ENCODE measurements at regions not wholly inside any gene's neighbourhood (a gene's known extent, or its start where the extent isn't known, plus 50 kb on each side); places are given as distances from the start of the nearest gene placed in this dataset.
A peak's percentile ranks its signal among the peaks of the same experiment; 100 is the strongest.
"Not testable (repeated sequence)": the region's sequence is repeated elsewhere in the genome, so short reads cannot be mapped to it uniquely, and the experiment has no call there.

DNA sequence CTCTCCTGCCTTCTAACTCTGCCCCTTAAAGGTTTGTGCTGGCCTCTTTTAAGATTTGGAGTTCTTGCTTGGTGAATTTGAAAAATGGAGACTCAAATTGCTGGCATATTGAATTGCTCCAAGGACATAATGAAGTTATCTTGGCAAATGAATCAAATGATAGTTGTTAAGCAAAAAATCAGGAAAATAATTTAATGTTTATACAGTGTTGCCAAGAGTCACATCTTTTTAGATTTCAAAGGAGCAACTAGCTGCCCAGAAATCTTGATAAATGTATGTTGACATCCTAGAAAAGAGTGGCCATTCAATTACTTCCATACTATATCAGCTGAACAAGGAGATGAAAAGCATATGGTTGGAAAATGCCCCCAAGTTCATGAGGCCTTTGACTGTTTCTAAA is 610.0 kb upstream of the LCORL start:
- DNase-seq (ENCODE audit: low read depth, low spot score), result no peak
- in situ Hi-C loops (cut with HindIII; ENCODE audit: low pct_unique_long_range_greater_than_20kb, low sequenced_read_pairs), result no loop called here

DNA sequence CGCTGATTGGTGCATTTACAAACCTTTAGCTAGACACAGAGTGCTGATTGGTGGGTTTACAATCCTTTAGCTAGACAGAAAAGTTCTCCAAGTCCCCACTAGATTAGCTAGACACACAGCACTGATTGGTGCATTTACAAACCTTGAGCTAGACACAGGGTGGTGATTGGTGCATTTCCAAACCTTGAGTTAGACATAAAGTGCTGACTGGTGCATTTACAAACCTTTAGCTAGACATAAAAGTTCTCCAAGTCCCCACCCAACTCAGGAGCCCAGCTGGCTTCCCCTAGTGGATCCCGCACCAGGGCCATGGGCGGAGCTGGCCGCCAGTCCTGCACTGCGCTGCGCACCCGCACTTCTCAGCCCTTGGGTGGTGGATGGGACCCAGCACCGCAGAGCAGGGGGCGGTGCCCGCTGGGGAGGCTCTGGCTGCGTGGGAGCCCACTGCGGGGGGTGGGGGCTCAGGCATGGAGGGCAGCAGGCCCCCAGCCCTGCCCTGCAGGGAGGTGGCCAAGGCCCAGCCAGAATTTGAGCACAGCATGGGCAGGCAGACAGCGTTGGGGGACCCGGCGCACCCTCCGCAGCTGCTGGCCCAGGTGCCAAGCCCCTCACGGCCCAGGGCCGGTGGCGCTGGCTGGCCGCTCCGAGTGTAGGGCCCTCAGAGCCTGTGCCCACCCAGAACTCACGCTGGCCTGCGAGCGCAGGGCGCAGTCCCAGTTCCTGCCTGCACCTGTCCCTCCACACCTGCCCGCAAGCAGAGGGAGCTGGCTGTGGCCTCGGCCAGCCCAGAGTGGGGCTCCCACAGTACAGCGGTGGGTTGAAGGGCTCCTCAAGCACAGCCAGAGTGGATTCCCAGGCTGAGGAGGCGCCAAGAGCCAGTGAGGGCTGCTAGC is 608.9 kb upstream of the LCORL start:
- DNase-seq (ENCODE audit: low read depth, low spot score), result no peak
- in situ Hi-C loops (cut with HindIII; ENCODE audit: low pct_unique_long_range_greater_than_20kb, low sequenced_read_pairs), result no loop called here

DNA sequence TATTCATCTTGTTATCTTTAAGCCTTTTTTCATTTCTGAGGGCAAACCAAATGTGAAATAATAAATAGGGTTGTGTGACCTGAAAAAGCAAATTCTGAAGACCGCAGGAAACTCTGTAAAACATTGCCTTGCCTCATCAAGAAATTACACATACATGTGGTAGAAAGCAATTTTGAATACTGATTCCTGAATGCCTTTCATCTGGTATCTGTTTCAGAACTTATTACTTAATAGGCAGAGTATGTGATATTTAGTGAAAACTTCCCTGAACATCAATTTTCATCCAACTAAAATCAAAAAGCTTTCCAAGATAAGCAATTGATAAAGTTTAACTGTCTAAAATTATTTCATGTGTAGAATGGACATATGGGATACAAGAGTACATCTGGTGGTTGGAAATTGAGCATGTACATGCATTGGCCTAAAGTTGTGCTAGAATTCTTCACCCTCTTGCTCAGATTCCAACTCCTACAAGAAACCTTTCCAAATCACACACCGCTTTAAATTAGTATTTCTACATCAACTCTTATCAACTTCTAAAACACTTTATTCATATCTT is 606.0 kb upstream of the LCORL start:
- no peak for DNase-seq (ENCODE audit: low read depth, low spot score)
- in situ Hi-C loops (cut with HindIII; ENCODE audit: low pct_unique_long_range_greater_than_20kb, low sequenced_read_pairs), result no loop called here

DNA sequence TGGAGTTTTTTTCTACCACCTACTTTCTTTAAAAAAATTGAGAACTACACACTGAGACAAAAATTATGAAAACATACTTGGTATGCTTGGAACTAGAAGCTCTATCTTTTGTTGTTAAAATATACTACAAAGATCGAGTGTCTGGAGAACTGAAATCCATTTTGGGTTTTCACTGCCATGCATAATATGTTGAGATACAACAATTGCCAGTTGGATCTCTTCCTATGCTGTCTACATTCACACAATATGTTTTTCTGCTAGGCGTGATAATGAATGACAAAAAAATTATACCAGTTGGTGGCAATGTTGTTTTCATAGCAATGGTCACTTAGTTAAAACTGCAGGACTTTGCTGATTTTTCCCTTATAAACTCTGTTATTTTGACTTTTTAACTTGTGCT is 605.4 kb upstream of the LCORL start:
- in situ Hi-C loops (cut with HindIII; ENCODE audit: low pct_unique_long_range_greater_than_20kb, low sequenced_read_pairs), result no loop called here
- no peak for DNase-seq (ENCODE audit: low read depth, low spot score)

DNA sequence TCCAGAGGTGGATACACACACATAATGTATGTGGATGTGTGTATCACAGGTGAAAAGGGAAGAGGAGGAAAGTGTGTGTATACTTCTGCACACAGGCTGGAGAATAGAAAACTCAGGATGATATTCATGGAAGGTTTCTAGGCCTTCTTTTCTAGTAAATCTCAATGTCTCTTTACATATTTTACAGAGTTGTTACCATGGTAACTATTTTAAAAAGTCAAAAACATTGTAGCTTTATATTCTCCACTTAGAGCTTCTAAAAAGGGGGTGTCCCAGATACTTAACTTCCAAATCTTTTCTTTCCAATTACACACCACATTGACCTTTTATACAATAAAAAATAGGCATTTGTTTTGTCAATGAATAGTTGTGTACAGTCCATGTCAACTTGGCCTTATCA is 604.8 kb upstream of the LCORL start:
- in situ Hi-C loops (cut with HindIII; ENCODE audit: low pct_unique_long_range_greater_than_20kb, low sequenced_read_pairs), result no loop called here
- DNase-seq (ENCODE audit: low read depth, low spot score), result no peak

DNA sequence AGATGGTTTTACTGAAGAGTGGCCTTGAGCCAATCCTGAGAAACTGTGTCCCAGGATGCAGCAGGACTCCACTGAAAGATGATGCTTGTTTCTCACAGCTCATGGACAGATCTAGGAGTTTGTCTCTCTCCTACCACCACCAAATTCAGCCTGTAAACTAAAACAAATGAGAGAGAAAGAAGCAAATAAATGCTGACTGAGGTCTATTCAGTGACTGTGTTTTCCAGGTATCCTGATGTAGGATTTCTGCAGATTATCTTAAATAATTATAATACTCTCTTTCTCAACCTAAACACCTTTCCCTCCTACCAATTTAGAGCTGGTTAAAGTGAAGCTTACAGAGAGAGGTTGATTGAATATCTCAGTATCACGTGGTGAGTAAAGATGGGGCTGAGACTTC is 599.6 kb upstream of the LCORL start:
- DNase-seq (ENCODE audit: low read depth, low spot score), result no peak
- in situ Hi-C loops (cut with HindIII; ENCODE audit: low pct_unique_long_range_greater_than_20kb, low sequenced_read_pairs), result no loop called here

DNA sequence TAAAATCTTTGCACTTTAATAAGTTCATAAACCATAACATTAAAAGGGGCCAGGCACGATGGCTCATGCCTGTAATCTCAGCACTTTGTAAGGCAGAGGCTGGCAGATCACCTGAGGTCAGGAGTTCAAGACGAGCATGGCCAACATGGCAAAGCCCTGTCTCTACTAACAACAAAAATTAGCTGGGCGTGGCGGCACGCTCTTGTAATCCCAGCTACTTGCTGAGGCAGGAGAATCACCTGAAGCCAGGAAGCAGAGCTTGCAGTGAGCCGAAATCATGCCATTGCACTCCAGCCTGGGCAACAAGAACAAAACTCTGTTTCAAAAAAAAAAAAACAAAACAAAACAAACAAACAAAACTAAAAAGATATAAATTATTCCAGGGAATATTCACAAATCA is 595.2 kb upstream of the LCORL start:
- in situ Hi-C loops (cut with HindIII; ENCODE audit: low pct_unique_long_range_greater_than_20kb, low sequenced_read_pairs), result no loop called here
- no peak for DNase-seq (ENCODE audit: low read depth, low spot score)

DNA sequence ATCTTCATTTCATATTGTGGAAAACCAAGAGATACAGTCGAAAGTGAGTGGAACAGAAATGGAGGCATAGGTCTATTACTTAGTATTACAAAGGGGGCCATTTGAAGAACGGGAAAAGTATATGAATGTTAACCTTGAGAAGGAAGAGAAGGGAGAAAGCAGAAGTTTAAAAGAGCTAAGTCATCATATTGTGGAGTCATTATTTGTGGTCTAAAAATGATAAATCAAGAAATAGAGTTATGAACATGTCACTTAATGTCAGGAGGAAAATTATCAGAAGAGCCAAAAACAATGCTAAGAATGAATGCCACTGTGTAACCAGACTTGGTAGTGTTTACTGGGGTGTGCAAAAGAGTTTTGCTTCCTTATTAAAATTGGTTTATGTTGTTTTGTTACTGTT is 589.5 kb upstream of the LCORL start:
- DNase-seq (ENCODE audit: low read depth, low spot score), result no peak
- in situ Hi-C loops (cut with HindIII; ENCODE audit: low pct_unique_long_range_greater_than_20kb, low sequenced_read_pairs), result no loop called here

DNA sequence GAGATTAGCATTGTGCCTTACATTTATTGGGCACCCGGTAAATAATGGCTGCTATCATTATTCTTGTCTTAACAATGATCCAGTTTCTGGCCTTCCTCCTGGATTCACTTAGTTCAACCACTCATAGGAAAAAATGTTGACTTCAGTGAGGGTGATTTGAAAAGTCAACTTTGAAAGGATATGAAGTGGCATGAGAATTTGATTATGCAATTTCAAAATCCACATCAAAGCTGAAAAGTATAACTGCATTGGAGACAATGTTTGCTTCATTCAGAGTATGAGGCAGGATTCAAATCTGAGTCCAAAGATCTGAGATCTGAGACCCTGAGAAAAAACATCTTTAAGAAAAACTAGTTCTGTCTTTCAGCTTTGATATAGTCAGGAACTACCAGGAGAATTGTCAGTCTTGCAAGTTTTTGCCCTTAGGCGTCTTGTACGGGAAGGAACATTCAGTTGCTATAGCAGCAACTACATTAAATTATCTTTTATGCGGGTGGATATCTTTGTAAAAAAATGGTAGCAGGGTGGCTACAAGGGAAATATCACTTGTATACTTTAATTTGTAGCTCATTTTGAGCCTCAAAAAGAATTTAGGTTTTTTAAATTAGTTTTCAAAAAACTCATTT is 587.5 kb upstream of the LCORL start:
- in situ Hi-C loops (cut with HindIII; ENCODE audit: low pct_unique_long_range_greater_than_20kb, low sequenced_read_pairs), result no loop called here

DNA sequence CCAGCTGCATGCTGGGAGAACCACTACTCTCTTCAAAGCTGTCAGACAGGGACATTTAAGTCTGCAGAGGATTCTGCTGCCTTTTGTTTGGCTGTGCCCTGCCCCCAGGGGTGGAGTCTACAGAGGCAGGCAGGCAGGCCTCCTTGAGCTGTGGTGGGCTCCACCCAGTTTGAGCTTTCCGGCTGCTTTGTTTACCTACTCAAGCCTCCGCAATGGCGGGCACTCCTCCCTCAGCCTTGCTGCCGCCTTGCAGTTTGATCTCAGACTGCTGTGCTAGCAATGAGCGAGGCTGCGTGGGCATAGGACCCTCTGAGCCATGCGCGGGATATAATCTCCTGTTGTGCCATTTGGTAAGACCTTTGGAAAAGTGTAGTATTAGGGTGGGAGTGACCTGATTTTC is 581.1 kb upstream of the LCORL start:
- DNase-seq (ENCODE audit: low read depth, low spot score); in situ Hi-C loops (cut with HindIII; ENCODE audit: low pct_unique_long_range_greater_than_20kb, low sequenced_read_pairs): not testable (repeated sequence)

More for the DNA sequence above, 587.5 kb upstream of the LCORL start:
- no peak for DNase-seq (ENCODE audit: low read depth, low spot score)

DNA sequence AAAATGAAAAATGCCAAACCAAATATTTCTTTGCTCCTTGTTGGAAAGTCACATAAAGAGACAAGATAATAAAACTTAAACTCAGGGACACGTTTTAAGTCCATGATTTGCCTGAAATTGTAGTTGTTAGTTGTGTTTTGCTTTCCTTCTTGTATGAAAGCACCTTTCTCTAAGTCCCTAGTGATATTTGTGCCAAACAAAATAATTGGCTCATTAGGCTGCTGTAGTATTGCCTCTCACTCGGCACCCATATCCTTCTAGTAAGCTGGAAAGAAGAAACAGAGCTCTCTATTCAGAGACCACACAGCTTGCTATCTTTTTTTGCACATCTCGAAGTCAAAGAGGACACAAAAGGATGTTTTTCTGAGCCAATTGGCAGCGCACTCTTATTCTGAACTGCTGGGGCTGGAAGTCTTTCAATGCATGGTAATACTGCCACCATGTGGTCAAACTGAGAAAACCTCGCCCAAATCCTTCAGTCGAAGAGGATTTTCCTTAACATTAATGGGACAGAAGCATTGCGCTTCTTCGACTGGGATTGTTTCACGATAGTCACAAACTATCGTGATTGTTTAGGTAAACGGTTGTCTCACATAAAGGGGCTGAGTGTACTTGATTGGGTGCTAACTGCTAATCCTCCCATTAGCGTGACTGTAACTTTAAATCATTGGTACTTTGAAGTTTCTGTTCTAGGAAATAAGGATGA is 571.9 kb upstream of the LCORL start:
- DNase-seq (ENCODE audit: low read depth, low spot score), result peak; percentile 78
- in situ Hi-C loops (cut with HindIII; ENCODE audit: low pct_unique_long_range_greater_than_20kb, low sequenced_read_pairs), result no loop called here

DNA sequence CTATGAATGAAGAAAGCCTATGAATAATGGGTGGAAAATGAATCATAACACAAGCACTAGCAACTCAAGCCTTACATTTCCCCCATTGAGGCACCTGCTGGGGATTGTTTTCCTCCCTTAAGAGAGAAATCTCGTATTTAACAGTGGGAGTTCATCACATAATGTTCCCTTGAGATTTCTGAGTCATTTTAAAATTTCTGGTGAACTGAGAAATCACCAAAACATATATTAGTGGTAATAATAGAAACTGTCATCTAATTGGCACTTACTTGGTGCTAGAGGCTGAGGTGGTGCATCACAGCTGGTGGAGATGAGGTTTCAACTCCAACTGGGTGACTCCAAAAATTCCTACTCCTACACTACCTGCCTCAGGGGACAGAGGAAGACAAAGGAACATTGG is 561.3 kb upstream of the LCORL start:
- no peak for DNase-seq (ENCODE audit: low read depth, low spot score)
- in situ Hi-C loops (cut with HindIII; ENCODE audit: low pct_unique_long_range_greater_than_20kb, low sequenced_read_pairs), result no loop called here

DNA sequence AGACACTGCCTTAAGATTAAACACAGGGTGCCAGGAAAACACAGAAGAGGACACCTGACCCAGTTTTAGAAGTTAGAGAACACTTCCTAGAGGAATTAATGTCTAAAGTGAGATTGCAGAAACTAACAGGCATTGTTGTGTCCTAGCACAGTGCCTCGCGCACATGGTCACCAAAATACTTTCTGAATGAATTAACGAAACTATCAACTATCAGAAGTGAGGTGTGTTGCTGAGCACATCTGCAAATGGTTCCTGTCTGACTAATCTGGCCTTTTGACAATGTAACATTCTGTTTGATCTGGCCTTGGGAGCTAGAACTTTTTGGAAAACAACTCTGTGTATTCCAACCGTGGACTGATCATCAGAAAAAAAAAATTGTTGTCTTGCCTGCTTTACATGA is 556.8 kb upstream of the LCORL start:
- in situ Hi-C loops (cut with HindIII; ENCODE audit: low pct_unique_long_range_greater_than_20kb, low sequenced_read_pairs), result no loop called here
- no peak for DNase-seq (ENCODE audit: low read depth, low spot score)

DNA sequence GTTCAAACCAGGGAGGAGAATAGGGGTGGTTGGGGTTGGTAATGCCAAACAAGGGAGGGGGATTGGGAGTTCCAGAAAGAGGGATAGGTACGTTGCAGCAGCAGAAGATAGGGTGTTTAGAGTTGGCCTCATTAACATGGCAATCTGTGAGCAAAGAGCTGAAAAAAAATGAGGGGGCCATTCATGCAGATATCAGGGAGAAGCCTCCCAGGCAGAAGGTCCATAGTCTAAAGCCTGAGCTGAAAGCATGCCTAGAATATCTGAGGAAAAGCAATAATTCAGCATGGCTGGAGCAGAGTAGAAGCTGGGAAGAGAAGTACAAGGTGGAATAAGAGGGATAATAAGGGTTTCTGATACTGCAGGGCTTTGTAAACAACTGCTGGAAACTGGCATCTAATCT is 550.9 kb upstream of the LCORL start:
- no peak for DNase-seq (ENCODE audit: low read depth, low spot score)
- in situ Hi-C loops (cut with HindIII; ENCODE audit: low pct_unique_long_range_greater_than_20kb, low sequenced_read_pairs), result no loop called here

DNA sequence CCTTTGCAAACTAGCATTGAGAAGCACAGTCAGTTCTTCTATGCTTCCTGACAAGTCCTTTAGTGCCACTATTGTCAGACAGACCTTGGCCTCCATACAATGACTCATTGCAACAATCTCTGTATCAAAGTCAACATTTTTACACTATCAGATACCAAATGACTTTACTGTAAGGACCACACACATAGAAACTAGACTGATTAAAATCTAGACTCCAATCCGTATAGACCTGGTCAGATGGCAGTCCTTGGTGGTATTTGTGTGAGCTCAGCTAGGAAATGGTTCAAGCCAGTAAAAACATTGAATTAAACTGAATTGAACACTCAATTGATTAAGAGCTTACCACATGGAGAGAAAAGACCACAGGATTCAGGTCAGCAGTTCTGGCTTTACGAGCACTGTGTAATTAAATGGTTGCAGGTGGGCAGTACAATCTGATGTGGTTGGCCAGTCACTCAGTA is 549.8 kb upstream of the LCORL start:
- no peak for DNase-seq (ENCODE audit: low read depth, low spot score)
- in situ Hi-C loops (cut with HindIII; ENCODE audit: low pct_unique_long_range_greater_than_20kb, low sequenced_read_pairs), result no loop called here

DNA sequence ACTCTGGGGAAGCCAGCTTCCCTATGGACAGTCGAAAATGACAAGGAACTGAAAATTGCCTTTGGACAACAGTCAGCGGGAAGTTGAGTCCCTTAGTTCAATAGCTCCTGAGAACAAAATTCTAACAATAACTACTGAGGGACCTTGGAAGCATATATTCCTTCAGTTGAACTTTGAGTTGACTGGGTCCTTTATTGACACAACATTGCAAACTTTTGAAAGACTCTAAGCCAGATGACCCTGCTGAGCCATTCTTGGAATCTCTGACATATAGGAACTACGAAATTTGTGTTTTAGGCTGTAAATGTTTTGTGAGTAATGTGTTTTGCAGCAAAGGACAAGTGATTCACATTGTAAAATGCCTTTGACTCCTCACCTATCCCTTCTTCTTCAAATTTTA is 548.8 kb upstream of the LCORL start:
- in situ Hi-C loops (cut with HindIII; ENCODE audit: low pct_unique_long_range_greater_than_20kb, low sequenced_read_pairs), result no loop called here

DNA sequence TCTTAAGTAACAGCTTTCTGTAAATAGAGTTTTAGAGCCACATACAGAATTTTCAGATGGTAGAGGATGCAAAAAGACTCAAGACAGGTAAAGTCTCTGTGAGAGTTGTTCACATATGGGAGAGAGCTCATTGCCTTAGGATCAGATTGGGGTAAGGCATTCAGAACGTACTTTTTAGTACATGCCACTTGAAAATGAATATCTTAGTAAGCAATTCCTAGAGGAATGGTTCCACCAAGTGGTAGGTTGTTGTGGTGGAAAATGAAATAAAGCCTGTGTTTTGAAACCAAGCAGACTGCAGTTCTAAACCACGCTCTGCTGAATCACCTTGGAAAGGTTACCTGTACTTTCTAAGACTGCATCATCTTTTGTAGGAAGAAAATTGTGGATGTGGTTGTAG is 547.0 kb upstream of the LCORL start:
- peak; percentile 26 for DNase-seq (ENCODE audit: low read depth, low spot score)
- in situ Hi-C loops (cut with HindIII; ENCODE audit: low pct_unique_long_range_greater_than_20kb, low sequenced_read_pairs), result no loop called here

More for the DNA sequence above, 548.8 kb upstream of the LCORL start:
- DNase-seq (ENCODE audit: low read depth, low spot score), result no peak

Measured in SK-MEL-5 (cell line).